ENCODE measurements at regions not wholly inside any gene's neighbourhood (a gene's known extent, or its start where the extent isn't known, plus 50 kb on each side); places are given as distances from the start of the nearest gene placed in this dataset.

DNA sequence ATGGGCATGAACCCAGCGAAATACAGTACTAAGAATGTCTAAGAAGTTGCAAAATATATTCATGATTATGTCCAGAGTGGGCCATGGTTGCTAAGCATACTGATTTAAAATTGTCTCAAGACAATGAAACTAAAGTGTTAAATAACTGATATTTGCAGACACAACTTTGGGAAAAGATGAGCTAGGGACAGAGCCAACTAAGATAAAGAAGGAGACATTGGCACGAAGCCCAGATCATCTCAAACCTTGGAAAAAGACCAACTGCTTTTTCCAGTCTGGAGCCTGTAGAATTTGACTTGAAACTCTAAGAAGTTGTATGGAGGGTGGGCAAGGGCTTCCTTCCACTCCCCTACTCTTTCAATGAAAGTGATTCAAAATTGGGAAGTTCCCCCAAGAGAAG, 108.5 kb upstream of the GLRA2 start:
- CTCF ChIA-PET (ENCODE audit: low intra/inter-chr PET ratio): no interaction called here
- TF ChIP-seq CBX3 (IDR thresholded peaks at IDR 0.05; ENCODE audit: borderline replicate concordance in 1 of 2, low read length in 2 of 2) (no peak), FOXJ3 (CRISPR knock-in tag; IDR thresholded peaks at IDR 0.05) (no peak), HDAC3 (IDR thresholded peaks at IDR 0.05; ENCODE audit: borderline replicate concordance, partially characterized antibody) (no peak), ZNF507 (tag; conservative IDR thresholded peaks at IDR 0.05) (no peak), NR3C1 (CRISPR knock-in tag; IDR thresholded peaks at IDR 0.05) (no peak), MCM5 (IDR thresholded peaks at IDR 0.05; ENCODE audit: low read depth) (no peak), PTBP1 (IDR thresholded peaks at IDR 0.05; ENCODE audit: low read depth, low read length) (no peak), FOXO4 (CRISPR knock-in tag; IDR thresholded peaks at IDR 0.05) (no peak), TAF7 (tag; IDR thresholded peaks at IDR 0.05) (no peak), ZNF175 (CRISPR knock-in tag; IDR thresholded peaks at IDR 0.05; ENCODE audit: low read depth) (no peak), YY1 (IDR thresholded peaks at IDR 0.05; ENCODE audit: borderline replicate concordance in 1 of 3, control insufficient read depth in 1 of 3, extremely low read depth in 1 of 3, insufficient read depth in 3 of 3, insufficient read length in 1 of 3, insufficient replicate concordance in 2 of 3, low read depth in 1 of 3, low read length in 2 of 3) (no peak), FOXJ2 (tag; IDR thresholded peaks at IDR 0.05) (no peak)
- TF ChIP-seq, protein P1, sequence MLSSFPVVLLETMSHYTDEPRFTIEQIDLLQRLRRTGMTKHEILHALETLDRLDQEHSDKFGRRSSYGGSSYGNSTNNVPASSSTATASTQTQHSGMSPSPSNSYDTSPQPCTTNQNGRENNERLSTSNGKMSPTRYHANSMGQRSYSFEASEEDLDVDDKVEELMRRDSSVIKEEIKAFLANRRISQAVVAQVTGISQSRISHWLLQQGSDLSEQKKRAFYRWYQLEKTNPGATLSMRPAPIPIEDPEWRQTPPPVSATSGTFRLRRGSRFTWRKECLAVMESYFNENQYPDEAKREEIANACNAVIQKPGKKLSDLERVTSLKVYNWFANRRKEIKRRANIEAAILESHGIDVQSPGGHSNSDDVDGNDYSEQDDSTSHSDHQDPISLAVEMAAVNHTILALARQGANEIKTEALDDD (IDR thresholded peaks at IDR 0.05): no peak
- TF ChIP-seq, protein P2, sequence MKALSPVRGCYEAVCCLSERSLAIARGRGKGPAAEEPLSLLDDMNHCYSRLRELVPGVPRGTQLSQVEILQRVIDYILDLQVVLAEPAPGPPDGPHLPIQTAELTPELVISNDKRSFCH (CRISPR knock-in tag; IDR thresholded peaks at IDR 0.05): no peak
- TF ChIP-seq, protein P2 (tag; IDR thresholded peaks at IDR 0.05): no peak

More for the DNA sequence above, 108.5 kb upstream of the GLRA2 start:
- Histone ChIP-seq H3K27ac (ENCODE audit: extremely low read depth, low read depth, low read length) (no peak overlapping the region), H3K4me3 (no peak overlapping the region), H3K36me3 (ENCODE audit: control insufficient read depth, insufficient read depth, low read length) (no peaks in the 10 kb centered on the region), H4K20me1 (replicated peaks; ENCODE audit: control insufficient read depth, insufficient read depth, low read length) (no peaks in the 10 kb centered on the region), H3K27me3 (ENCODE audit: control insufficient read depth in 2 of 2, insufficient read depth in 2 of 2, low read length in 2 of 2) (no peaks in the 10 kb centered on the region), H3K79me2 (ENCODE audit: control insufficient read depth, insufficient read depth, low read length) (no peaks in the 10 kb centered on the region), H2AFZ (ENCODE audit: low read depth, low read length) (no peak overlapping the region), H3K4me2 (ENCODE audit: insufficient read depth, low read length) (no peak overlapping the region), H3K9ac (ENCODE audit: insufficient read depth in 1 of 2, low read depth in 2 of 2, low read length in 2 of 2) (no peak overlapping the region), H3K9me3 (replicated peaks; ENCODE audit: control insufficient read depth, insufficient read depth, low read depth, low read length) (no peaks in the 10 kb centered on the region), H3K9me1 (ENCODE audit: control insufficient read depth, insufficient read depth, low read length) (no peaks in the 10 kb centered on the region), H3K4me1 (replicated peaks in 1 of 2; ENCODE audit: control insufficient read depth in 2 of 2, insufficient read depth in 2 of 2, low read length in 2 of 2) (no peaks in the 10 kb centered on the region)
- BruUV-seq (replicated peaks): no TSS peak
- in situ Hi-C loops (cut with MboI): no loop called here
- no peak for FAIRE-seq
- 0% methylated on average over 2 of the region's 2 CpGs for whole genome bisulfite sequencing (ENCODE audit: insufficient coverage, low coverage, missing lambda C conversion rate)
- no peak for DNase-seq (ENCODE audit: extremely low read depth in 1 of 4, low spot score in 3 of 4)
- POLR2A ChIA-PET: no interaction called here
- ATAC-seq: no peak
- intact Hi-C loops (cut with micrococcal nuclease): no loop called here
